HG02678 (cell line): ENCODE measurements at regions not wholly inside any gene's neighbourhood (a gene's known extent, or its start where the extent isn't known, plus 50 kb on each side); places are given as distances from the start of the nearest gene placed in this dataset.
"Not testable (repeated sequence)": the region's sequence is repeated elsewhere in the genome, so short reads cannot be mapped to it uniquely, and the experiment has no call there.

ENCODE experiments used
- ATAC-seq: cut with Tn5 transposase; IDR thresholded peaks from one replicate; pipeline ENCODE4 v1.9.1; 2021; ENCODE audit warnings: mild to moderate bottlenecking, moderate library complexity; ENCODE audit not compliant: unreplicated experiment

GRCh38 chr4:67333664-67334063, 211.6 kb downstream of the CENPC start:
- ATAC-seq, result no peak

- ATAC-seq, result peak; percentile 83
Measured at GRCh38 chr4:67332627-67333026, 212.7 kb downstream of the CENPC start.

DNA sequence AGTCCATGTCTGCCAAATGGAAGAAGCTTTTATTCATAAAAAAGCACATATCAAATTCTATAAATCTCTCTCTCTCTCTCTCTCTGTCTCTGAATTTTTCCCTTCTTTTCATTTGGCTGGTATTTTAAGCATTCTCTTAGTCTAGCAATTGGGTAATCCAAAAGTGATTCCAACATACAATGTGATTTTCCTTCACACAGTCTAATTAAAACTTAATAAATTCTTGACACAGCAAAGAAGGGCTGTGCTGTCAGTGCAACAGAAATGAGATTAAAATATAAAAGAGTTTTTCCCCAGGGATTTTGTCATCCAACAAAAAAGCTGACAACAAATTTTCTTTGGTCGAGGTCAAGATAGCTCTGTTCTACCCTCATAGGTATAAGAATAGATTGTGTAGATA, 216.9 kb downstream of the CENPC start:
- ATAC-seq, result no peak

DNA sequence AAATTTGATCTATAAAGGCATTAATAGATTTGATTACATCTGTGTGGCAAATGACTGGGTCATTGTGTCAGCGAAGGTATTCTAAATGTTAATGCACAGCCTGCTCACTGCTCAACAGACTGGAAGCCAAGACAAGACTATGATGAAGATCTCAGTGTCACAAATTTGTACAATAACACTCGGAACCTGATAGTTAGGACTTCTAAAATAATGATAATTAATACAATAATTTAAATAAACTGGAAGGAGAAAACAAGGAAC, 217.4 kb downstream of the CENPC start:
- ATAC-seq, result no peak

GRCh38 chr4:67327245-67328017, 217.9 kb downstream of the CENPC start:
- peak; percentile 99 for ATAC-seq

GRCh38 chr4:67325791-67326190, 219.5 kb downstream of the CENPC start:
- ATAC-seq, result no peak

GRCh38 chr4:67320645-67321044, 224.7 kb downstream of the CENPC start:
- no peak for ATAC-seq

- ATAC-seq, result not testable (repeated sequence)
Measured at GRCh38 chr4:67319607-67320006, 225.7 kb downstream of the CENPC start.

DNA sequence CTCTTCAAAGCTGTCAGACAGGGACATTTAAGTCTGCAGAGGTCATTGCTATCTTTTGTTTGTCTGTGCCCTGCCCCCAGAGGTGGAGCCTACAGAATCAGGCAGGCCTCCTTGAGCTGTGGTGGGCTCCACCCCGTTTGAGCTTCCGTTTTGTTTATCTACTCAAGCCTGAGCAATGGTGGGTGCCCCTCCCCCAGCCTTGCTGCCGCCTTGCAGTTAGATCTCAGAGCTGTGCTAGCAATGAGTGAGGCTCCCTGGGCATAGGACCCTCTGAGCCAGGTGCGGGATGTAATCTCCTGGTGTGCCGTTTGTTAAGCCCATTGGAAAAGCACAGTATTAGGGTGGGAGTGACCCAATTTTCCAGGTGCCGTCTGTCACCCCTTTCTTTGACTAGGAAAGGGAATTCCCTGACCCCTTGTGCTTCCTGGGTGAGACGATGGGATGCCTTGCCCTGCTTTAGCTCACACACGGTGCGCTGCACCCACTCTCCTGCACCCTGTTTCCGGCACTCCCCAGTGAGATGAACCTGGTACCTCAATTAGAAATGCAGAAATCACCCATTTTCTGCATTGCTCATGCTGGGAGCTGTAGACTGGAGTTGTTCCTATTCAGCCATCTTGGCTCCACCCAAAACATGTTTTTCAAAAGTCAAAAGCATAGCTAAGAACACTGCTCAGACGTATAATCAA, 244.7 kb downstream of the CENPC start:
- not testable (repeated sequence) for ATAC-seq

DNA sequence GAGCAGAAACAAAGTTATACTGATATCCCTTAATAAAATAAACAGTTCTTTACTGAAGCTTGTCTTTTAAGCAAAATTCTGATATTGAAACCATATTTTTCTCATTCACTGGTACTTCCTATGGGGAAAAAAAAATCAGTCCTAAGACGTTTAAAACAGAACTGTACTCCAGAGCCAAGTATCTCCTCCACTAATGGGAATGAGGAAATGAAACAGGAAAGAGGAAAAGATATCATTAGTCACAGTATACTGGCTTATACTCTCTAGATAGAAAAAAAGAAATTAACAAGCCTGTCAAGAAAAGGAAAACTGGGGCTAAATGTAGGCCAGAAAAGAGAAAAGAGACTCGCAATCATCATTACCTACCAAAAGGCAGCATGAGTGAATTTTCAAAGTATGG, 252.7 kb downstream of the CENPC start:
- no peak for ATAC-seq

DNA sequence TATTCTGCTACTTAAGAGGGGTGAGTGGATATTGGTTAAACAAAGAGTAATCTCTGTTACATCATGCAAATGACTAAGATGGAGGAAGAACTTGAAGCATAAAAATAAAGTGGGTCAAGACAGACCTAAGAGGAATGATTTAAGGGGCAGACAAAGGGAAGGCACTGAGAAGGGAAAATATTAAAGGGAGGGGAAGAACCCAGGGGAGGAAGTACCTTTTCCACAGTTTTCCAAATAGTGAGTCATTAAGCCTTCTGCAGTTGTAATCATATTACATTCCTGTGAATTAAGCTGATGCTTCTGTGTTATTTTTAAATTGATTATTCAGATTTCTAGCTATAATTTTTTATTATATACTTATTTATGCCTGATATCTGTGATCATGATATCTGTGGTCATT, 253.3 kb downstream of the CENPC start:
- no peak for ATAC-seq

DNA sequence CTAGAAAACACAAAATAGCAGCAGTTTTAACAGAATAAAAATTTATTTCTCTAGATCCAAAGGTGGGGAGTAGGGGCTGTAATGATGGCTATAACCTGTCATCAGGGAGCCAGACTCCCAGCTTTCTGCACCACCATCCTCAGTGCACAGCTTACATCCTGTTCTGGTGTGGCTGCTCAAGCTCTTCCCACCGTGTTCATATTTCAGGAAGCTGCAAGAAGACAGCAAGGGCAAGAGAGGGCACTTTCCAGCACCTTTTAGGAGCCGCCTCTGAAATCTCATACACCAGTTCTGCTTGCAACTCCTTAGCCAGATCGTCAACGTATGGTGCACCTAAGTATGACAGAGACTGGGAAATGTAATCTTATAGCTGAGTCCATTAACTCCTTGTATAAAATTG, 253.7 kb downstream of the CENPC start:
- ATAC-seq, result no peak

- peak; percentile 41 for ATAC-seq
Measured at GRCh38 chr4:67288964-67289363, 256.3 kb downstream of the CENPC start.

GRCh38 chr4:67286724-67287123, 258.6 kb downstream of the CENPC start:
- ATAC-seq, result no peak

DNA sequence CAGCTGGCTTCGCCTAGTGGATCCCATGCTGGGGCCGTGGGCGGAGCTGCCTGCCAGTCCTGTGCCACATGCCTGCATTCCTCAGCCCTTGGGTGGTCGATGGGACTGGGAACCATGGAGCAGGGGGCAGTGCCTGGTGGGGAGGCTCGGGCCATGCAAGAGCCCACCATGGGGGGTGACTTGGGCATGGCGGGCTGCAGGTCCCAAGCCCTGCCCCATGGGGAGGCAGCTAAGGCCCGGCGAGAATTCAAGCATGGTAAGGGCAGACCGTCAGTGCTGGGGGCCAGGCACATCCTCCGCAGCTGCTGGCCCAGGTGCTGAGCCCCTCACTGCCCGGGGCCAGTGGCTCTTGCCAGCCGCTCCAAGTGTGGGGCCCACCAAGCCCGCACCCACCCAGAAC, 262.6 kb downstream of the CENPC start:
- ATAC-seq, result no peak

DNA sequence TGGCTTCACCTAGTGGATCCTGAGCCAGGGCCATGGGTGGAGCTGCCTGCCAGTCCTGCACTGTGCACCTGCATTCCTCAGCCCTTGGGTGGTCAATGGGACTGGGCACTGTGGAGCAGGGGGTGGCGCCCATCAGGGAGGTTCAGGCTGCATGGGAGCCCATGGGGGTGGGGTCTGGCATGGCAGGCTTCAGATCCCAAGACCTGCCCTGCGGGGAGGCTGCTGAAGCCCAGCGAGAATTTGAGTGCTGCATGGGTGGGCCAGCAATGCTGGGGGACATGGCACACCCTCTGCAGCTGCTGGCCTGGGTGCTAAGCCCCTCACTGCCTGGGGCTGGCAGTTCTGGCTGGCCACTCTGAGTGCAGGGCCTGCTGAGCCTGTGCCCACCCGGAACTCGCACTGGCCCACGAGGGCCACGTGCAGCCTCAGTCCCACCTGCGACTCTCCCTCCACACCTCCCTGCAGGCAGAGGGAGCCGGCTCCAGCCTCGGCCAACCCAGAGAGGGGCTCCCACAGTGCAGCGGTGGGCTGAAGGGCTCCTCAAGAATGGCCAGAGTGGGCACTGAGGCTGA, 270.0 kb downstream of the CENPC start:
- ATAC-seq, result no peak

DNA sequence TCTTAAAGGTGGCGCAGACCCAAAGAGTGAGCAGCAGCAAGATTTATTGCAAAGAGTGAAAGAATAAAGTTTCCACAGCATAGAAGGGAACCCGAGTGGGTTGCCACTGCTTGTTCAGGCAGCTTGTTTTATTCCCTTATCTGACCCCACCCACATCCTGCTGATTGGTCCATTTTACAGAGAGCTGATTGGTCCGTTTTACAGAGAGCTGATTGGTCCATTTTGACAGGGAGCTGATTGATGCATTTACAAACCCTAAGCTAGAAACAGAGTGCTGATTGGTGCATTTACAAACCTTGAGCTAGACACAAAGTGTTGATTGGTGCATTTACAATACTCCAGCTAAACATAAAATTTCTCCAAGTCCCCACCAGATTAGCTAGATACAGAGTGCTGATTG, 270.6 kb downstream of the CENPC start:
- ATAC-seq, result not testable (repeated sequence)

GRCh38 chr4:67273666-67274065, 271.6 kb downstream of the CENPC start:
- ATAC-seq, result no peak

DNA sequence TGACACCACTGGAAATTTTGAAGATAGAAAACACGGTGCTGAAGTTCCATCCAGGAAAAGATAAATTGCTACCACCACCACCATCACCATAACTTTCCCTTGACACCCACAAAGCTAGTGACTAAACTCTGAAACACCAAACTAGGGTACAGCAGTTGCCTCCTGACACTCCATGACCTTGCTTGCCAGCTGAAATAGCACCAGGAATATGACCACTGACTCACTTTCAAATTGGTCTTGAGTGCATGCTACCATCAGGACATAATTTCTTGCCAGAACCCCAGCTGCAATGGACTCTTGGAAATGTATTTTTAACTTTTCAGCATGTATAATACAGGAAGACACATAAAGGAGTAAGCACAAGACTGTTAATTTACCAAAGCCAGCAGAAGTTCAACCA, 283.3 kb downstream of the CENPC start:
- ATAC-seq, result no peak

DNA sequence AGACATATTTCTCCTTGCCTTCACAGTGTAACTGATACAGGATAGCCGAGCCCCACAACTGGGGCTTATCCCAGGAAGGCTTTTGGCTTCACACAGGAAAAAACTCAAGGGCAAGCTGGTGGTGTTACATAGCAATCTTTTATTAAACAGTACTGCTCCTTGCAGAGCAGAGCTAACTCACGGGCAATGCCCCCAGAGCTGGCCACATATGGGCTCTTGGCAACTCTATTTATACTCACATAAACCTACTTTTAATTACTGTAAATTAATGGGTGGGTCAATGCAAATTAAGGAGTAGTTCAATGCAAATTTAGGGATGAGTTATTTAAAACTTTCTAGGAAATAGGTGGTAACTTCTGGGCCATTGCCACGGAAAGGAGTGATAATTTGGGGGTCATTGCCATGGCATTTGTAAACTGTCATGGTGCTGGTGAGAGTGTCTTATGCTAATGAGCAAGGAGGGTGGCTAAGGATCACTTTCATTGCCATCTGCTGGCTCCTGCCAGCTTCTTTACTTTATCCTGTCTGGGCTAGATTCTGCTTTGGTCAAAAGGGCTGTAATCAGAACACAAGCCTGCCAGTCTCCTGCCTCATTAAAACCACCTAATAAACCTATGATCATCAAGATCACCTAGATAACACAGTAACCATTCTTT, 288.8 kb downstream of the CENPC start:
- no peak for ATAC-seq

DNA sequence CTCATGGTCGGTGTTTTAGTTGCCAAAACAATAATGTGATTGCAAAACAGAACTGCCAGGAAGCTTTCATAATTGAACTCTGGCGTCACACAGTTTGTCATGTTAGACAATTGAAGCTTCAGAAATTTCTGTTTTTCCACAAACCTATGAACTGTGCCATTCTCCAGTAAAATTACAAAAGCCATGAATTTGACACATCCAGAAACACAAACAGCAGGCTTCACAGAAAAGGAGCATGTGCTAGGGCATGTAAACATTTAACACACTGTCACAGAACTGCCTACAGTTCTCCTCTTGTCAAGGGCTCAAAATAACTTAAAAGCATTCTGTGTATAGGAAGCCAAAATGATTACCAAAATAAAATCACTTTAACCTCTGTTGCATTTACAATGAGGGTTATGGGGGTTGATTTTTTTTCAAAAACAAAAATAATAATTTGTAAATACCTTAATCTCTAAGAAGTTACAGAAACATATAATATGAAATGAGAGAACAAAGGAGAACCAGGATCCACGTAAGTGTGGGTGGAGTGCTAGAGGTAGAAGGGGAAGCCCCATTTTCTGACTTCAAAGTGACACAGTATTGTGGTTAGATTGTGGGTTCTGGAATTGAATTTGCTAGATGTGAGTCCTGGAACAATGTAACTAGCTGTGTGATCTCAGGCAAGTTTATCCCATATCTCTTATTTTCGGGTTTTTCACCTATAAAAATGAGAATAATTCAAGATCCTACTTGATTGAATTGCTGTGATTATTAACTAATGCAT, 295.0 kb downstream of the CENPC start:
- no peak for ATAC-seq
